VCaP (cell line): ENCODE measurements at regions not wholly inside any gene's neighbourhood (a gene's known extent, or its start where the extent isn't known, plus 50 kb on each side); places are given as distances from the start of the nearest gene placed in this dataset.

Experiments used
- H3K27ac ChIP-seq: fragments of 450-650 bp; 2 replicates; pipeline ENCODE4 v1.5.1; 2017
- TF ChIP-seq, protein P1 (sequence below): fragments of 450-650 bp; conservative IDR thresholded peaks from 2 replicates; pipeline ENCODE4 v1.5.1; 2017; ENCODE audit warnings: mild to moderate bottlenecking, moderate library complexity

DNA sequence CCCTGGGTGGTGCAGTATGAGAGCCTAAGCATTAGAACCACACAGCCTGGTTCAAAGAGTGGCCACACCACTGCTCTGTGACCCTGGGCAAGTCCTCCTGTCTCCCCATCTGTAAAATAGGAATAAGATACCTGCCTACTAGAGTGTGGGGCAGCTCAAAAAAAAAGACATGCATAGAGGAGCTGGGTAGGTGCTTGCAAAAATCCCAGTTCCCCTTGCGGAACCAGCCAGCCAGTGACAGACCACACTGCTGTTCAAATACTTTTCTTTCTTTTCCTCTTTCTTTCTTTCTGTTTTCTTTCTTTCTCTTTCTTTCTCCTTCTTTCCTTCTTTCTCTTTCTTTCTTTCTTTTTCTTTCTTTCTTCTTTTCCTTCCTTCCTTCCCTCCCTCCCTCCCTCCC lies 63.0 kb upstream of the TRIM2 start:
- TF ChIP-seq, protein P1, sequence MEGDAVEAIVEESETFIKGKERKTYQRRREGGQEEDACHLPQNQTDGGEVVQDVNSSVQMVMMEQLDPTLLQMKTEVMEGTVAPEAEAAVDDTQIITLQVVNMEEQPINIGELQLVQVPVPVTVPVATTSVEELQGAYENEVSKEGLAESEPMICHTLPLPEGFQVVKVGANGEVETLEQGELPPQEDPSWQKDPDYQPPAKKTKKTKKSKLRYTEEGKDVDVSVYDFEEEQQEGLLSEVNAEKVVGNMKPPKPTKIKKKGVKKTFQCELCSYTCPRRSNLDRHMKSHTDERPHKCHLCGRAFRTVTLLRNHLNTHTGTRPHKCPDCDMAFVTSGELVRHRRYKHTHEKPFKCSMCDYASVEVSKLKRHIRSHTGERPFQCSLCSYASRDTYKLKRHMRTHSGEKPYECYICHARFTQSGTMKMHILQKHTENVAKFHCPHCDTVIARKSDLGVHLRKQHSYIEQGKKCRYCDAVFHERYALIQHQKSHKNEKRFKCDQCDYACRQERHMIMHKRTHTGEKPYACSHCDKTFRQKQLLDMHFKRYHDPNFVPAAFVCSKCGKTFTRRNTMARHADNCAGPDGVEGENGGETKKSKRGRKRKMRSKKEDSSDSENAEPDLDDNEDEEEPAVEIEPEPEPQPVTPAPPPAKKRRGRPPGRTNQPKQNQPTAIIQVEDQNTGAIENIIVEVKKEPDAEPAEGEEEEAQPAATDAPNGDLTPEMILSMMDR = no peak
- no peak overlapping the region for H3K27ac ChIP-seq

DNA sequence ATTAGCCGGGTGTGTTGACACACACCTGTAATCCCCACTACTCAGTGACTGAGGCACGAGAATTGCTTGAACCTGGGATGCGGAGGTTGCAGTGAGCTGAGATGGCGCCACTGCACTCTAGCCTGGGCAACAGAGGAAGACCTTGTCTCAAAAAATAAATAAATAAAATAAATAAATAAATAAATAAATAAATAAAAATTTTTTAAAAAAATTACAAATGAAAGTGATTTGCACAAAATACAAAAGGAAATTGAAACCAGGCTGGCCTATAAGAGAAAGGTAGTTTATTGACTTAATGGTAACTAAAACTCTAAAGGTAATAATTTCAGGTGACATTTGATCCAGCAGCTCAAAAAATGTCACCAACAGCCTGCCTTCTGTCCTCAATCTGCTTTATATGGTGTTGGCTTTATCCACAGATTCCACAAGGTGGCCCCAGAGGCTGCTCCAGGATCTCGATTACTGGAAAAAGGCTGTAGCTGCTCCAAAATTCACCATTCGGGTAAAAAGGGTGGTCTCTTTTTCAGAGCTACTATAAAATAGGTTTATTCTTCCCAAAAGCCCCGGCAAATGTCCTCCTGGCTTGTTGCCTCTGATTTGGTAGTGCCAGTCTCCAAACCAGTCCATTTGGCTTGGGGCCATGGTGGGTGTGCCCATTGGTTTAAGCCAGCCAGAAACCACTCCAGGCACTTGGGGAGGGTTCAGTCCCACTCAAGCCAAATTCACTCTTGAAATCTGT lies 61.4 kb upstream of the TRIM2 start:
- TF ChIP-seq, protein P1 = peak; percentile 92
- H3K27ac ChIP-seq = peak overlapping the region; percentile 13; the same call in 1 of the 2 replicates

DNA sequence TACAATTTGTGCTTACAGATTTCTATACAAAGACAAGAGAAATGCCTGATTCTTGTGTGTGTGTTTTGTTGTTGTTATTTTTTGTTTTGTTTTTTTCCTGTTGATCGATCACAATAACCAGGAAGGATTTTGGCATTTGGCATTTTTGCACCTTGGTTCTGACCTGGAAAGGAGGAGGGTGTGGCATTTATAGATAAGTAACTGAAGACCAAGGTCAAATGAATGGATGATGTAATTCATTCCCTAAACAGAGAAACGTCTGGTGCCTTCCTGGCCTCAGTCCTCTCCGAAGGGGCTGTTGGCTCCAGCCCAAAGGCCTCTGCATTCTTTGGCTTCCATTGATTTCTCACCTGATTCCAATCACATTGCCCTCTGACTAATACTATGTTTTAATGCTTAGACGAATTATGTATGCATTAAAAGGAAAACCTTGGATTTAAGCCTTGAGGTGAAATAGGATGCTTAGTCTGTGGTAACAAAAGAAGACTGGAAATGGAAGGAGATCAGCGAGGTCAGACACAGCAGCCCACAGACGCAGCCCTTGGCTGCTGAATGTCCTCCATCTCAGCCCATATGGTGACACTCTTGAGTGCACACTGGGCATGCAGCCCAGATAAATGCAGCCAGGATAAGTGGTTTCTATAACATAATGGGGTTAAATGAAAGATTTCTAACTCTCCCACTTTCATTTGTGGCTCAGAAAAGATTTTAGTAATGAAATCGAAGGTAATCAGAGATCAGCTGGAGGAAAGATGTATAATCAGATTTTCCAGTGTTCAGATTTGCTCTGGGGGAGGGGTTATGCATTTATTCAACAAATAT lies 60.5 kb upstream of the TRIM2 start:
- TF ChIP-seq, protein P1 = no peak
- H3K27ac ChIP-seq = peak overlapping the region; percentile 13; the same call in 1 of the 2 replicates

DNA sequence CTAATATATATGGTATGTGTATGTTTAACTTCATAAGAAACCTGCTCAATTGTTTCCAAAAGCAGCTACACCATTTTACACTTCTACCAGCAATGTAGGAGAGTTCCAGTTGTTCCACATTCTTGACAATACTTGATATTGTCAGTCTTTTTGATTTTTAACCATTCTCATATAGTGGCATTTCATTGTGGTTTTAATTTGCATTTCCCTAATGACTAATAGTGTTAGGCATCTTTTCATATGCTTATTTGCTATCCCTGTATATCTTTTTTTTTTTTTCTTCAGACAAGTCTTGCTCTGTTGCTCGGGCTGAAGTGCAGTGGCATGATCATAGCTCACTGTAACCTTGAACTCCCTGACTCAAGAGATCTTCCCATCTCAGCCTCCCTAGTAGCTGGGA lies 58.2 kb upstream of the TRIM2 start:
- no peak overlapping the region for H3K27ac ChIP-seq
- TF ChIP-seq, protein P1 = no peak

DNA sequence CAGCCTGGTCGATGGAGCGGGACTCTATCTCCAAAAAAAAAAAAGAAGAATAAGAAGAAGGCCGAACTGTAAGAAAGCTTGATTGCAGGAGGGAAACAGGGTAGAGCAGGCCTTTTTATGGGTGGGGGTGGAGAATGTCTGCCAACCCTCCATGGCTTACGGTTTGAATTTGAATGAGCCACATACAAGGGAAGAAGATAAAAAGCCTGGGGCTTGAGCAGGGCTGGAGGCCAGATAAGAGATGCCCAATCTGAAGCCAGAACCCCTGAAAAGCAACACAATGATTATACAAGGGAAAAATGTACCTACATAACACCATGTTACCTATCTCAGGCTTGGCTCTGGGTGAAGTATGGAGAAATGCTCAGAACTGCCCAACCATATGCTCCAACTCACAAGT lies 57.3 kb upstream of the TRIM2 start:
- no peak overlapping the region for H3K27ac ChIP-seq
- TF ChIP-seq, protein P1 = no peak

DNA sequence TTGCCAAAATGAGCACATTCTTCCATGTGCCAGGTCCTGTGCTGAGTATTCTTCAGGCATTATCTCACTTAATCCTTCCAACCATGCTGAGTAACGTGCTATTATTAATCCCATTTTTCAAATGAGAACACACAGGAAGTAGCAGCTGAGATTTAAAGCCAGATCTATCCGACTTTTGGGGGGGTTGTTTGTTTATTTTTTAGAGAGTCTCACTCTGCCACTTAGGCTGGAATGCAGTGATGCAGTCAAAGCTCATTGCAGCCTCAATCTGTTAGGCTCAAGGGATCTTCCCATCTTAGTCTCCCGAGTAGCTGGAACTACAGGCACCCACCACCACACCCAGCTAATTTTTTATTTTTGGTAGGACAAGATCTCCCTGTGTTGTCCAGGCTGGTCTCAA lies 55.5 kb upstream of the TRIM2 start:
- H3K27ac ChIP-seq = no peak overlapping the region
- TF ChIP-seq, protein P1 = no peak
